ENCODE measurements at regions not wholly inside any gene's neighbourhood (a gene's known extent, or its start where the extent isn't known, plus 50 kb on each side); places are given as distances from the start of the nearest gene placed in this dataset.
A peak's percentile ranks its signal among the peaks of the same experiment; 100 is the strongest.

- no peak for DNase-seq (ENCODE audit: low read depth in 2 of 2)
Measured at GRCh38 chr3:56899078-56899477, 97.3 kb upstream of the ARHGEF3 start.

GRCh38 chr3:56896357-56896756, 94.6 kb upstream of the ARHGEF3 start:
- DNase-seq (ENCODE audit: low read depth in 2 of 2), result no peak

GRCh38 chr3:56894881-56895431, 93.2 kb upstream of the ARHGEF3 start:
- no peak for DNase-seq (ENCODE audit: low read depth in 2 of 2)

GRCh38 chr3:56890448-56891091, 88.8 kb upstream of the ARHGEF3 start:
- DNase-seq (ENCODE audit: low read depth in 2 of 2), result peak; percentile 44 to 50

- DNase-seq (ENCODE audit: low read depth in 2 of 2), result no peak
Measured at GRCh38 chr3:56889131-56889530, 87.4 kb upstream of the ARHGEF3 start.

GRCh38 chr3:56887402-56888025, 85.8 kb upstream of the ARHGEF3 start:
- no peak for DNase-seq (ENCODE audit: low read depth in 2 of 2)

- DNase-seq (ENCODE audit: low read depth in 2 of 2), result no peak
Measured at GRCh38 chr3:56886314-56886713, 84.6 kb upstream of the ARHGEF3 start.

- no peak for DNase-seq (ENCODE audit: low read depth in 2 of 2)
Measured at GRCh38 chr3:56885879-56886278, 84.1 kb upstream of the ARHGEF3 start.

GRCh38 chr3:56885453-56885852, 83.7 kb upstream of the ARHGEF3 start:
- no peak for DNase-seq (ENCODE audit: low read depth in 2 of 2)

- DNase-seq (ENCODE audit: low read depth in 2 of 2), result no peak
Measured at GRCh38 chr3:56884387-56884786, 82.6 kb upstream of the ARHGEF3 start.

- no peak for DNase-seq (ENCODE audit: low read depth in 2 of 2)
Measured at GRCh38 chr3:56883828-56884227, 82.1 kb upstream of the ARHGEF3 start.

GRCh38 chr3:56882896-56883295, 81.1 kb upstream of the ARHGEF3 start:
- DNase-seq (ENCODE audit: low read depth in 2 of 2), result no peak

GRCh38 chr3:56881841-56882240, 80.1 kb upstream of the ARHGEF3 start:
- DNase-seq (ENCODE audit: low read depth in 2 of 2), result no peak

GRCh38 chr3:56880720-56881575, 79.2 kb upstream of the ARHGEF3 start:
- no peak for DNase-seq (ENCODE audit: low read depth in 2 of 2)

- DNase-seq (ENCODE audit: low read depth in 2 of 2), result peak; percentile 25 to 35
Measured at GRCh38 chr3:56879436-56880215, 77.9 kb upstream of the ARHGEF3 start.

GRCh38 chr3:56878074-56878473, 76.3 kb upstream of the ARHGEF3 start:
- peak in 1 of 2 experiments; percentile 21 for DNase-seq (ENCODE audit: low read depth in 2 of 2)

GRCh38 chr3:56876916-56877315, 75.2 kb upstream of the ARHGEF3 start:
- no peak for DNase-seq (ENCODE audit: low read depth in 2 of 2)

GRCh38 chr3:56874269-56874668, 72.5 kb upstream of the ARHGEF3 start:
- no peak for DNase-seq (ENCODE audit: low read depth in 2 of 2)

- DNase-seq (ENCODE audit: low read depth in 2 of 2), result no peak
Measured at GRCh38 chr3:56870436-56870835, 68.7 kb upstream of the ARHGEF3 start.

GRCh38 chr3:56869157-56869889, 67.6 kb upstream of the ARHGEF3 start:
- no peak for DNase-seq (ENCODE audit: low read depth in 2 of 2)

GRCh38 chr3:56868706-56869105, 67.0 kb upstream of the ARHGEF3 start:
- DNase-seq (ENCODE audit: low read depth in 2 of 2), result no peak
